ENCODE measurements at regions not wholly inside any gene's neighbourhood (a gene's known extent, or its start where the extent isn't known, plus 50 kb on each side); places are given as distances from the start of the nearest gene placed in this dataset.

DNA sequence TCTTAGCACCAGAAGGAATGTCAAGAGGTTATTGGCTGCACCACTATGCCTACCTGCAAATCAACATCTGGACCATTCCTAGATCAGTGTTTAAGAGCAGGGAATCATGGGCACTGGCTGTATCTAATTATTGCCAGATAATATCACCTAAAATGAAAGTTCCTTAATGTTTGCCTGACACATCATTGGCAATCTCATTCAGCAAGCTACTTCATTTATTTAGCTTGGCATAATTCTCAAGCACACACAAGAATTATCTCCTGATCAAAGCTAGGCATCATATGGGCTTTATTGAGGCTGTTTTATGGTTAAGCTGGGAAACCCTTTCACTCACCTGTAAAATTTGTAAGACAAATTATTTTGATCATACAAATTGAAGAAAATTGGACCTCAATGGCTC, 581.7 kb downstream of the INHBA start:
- FAIRE-seq = no peak

DNA sequence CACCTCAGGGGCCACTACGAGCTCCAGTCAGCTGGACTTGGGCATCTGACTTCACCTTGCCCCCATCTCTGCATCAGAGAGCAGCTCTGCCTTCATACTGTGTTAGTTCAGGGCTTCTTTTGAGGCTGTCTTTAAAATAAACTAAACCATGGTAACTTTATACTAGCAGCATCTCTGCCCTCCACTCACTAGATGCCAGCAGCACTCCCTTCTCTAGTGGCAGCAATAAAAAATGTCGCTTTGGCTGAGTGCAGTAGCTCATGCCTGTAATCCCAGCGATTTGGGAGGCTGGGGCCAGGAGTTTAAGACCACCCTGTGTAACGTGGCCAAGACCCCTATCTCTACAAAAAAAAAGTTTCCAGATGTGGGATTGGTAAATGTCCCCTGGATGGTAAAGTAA, 584.4 kb downstream of the INHBA start:
- FAIRE-seq = no peak

DNA sequence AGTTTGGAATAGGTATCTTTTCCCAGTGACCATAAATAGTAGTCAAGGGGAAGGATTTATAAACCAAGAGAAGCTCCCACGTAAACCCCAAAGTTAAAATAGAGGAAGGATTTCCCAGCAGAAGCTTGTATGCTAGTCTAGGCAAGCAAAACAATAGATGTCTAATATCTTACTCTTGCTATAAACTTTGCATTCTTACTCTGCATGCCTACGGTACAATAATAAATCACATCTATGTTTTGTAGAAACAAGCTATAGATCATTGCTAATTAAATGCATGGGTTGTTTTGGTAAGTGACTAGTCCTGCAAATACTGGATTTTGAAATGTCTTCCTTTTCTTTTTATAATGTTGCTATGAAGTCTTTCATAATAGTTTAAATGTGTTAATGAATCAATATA, 585.5 kb downstream of the INHBA start:
- FAIRE-seq = no peak

DNA sequence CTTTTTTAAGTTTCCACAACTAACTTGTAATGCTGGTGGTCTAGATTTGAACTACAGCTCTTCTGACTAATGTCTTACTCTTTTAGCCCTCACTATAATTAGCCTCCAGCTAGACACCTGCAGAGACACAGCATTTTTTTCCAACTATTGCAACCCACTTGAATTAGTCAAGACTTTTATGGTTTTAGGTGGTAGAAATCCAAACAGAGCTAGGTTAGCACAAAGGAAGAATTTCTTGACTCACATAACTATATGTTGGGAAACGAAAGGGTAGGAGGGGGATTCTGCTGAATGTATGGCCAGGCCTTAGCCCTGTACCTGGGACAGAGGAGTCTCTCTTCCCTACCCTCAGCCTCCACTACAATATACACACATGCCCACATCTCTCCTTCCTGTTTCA, 586.1 kb downstream of the INHBA start:
- FAIRE-seq = no peak

DNA sequence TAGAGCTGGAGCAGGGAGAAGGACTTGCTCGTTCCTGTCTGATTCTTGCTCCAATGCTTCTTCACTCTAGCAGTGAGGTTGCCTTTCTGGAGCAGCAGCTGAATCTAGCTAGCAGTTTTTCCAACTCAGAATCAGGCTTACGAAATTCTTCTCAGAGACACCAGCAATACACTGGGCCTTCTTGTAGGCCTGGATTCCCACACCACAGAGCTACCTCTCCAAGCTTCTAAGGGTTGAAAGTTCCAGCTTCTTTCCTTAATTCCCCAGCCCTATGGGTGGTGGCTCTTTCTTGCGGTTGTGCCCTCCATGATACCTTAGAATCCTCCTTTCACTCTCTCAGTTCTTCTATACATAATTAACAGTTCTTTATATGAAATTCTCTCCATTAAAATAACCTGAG, 586.6 kb downstream of the INHBA start:
- no peak for FAIRE-seq

DNA sequence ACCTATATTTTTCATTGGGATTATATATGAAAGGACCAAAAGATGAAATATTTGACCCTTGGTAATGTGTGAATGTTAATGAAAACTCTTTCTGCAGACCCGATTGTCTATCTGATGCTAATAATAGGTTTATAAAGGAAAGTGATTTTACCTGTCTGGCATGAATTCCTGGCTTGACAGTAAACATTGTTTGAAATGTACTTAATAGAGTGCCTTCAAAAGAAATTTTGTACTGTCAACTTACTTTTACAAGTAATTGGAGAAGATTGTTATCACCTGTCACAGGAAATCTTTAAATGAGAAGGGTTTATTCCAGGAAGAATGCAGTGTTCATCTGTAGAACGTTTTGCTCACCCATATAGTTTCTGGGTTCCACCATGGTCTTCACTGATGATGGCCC, 588.2 kb downstream of the INHBA start:
- no peak for FAIRE-seq

DNA sequence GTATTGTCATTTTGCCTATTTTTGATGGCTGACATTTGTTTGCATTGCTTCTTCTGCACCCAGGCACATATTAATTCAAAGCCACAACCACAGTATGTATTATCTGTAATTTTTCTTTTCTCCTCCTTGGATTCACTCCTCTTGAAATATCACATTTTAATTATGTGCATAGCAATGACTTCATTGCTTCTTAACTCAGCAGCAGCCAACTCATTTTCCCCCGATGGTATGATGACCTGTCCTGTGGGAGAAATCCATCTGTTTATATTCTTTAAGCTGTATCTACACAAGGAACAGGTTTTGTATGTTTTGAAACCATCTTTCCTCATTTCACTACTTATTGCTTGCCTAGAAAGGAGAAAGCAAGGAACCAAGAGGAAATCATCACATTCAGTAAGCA, 588.8 kb downstream of the INHBA start:
- no peak for FAIRE-seq

DNA sequence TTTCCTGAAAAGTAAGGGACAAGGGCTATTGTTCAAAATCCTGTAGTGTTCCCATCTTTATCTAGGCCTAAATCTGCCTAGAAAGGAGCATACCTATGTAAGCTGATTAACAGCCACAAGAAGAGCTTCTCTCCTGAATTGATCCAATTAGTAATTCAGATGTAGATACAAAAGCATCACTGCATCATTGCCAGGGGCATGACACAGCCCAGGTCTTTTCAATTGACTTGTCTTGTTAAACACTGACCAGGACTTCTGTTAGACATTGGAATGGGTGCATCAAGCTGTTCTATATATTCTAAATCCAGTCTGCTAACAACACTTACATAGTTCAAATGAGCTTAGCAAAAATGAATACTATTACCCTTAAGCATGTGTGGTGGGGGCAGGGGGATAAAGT, 589.2 kb downstream of the INHBA start:
- FAIRE-seq = no peak

DNA sequence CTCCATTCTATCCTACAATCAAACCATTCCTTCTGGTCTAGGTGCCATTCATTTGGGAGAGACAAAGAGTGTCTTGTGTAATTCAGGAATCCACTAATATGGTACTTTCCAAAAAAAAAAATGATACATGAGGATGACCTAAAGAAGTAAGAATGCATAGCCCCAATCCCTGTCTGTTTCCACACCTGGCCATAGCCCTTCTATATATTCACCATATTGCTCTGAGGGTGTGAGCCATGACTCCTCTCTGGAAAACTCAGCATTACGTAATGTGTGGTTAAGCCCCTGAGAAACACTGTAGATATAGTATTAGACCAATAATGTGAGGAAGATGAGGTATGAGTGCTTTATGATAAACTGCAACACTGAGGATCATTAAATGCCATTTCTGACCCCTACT, 592.7 kb downstream of the INHBA start:
- no peak for FAIRE-seq

DNA sequence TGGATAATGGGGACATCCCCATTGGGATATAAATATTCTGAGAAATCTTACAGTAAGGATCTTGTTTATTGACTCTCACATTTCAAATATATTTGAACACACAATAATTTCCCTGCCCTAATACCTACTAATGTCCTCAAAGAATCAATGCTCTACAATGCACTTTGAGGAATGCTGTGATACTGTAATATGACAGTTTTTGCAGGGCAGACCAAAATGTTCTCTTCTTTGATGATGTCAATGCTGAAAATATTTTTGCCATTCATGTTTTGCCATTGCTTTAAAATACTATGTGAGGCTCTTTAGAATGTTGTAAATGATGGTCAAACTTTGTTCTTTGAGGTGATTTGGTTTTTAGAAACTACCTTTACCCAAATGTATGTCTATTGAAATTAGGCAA, 594.1 kb downstream of the INHBA start:
- no peak for FAIRE-seq

DNA sequence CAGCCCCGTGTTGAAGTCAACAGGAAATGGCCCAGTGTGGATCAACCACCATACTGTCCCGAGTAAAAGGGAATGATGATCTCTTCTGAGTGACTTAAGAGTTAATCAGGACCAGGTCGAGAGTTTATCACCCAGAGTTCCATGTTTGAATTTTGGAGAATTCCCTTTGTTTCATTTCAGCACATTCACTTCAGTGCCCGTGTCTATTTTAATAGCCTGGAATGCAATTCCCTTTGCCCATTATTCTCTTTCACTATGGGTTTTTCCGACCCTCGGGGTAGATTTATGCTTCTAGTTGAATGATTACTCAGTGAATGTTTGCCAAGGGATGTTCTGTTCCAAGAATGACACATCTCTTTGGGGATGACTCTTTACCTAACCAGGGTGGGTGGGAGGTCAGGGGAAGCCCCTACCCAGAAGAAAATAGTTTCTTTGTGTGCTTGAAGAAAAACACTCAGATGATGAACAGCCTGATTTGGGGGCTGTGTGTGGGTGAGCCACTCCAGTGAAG, 594.9 kb downstream of the INHBA start:
- FAIRE-seq = no peak

DNA sequence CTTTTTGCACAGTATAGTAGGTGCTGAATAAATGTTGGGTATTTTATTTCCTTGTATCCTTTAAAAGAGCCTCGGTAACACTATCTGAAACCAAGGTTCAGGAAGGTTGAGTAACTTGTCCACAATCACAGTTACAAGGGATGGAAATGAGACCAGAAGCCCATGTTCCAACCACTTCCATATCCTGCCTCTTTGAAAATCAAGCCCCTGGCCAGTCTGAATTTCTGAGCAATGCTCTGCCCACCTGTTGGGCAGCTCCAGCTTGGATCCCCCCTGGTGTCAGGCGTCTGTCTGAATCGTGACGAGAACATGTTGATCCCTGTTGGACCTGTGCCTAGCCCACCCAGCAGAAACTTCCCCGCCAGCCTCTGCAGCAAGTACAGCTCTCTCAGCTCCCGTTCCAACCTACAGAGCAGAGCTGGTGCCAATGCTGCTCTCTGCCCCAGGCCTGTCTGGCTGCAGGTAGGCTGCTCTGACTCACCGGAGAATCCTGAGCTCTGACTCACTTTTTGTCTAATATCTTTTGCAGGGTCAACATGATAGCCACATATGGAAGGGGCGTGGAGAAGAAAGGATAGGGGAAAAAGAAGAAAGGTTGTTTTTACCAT, 595.5 kb downstream of the INHBA start:
- no peak for FAIRE-seq

DNA sequence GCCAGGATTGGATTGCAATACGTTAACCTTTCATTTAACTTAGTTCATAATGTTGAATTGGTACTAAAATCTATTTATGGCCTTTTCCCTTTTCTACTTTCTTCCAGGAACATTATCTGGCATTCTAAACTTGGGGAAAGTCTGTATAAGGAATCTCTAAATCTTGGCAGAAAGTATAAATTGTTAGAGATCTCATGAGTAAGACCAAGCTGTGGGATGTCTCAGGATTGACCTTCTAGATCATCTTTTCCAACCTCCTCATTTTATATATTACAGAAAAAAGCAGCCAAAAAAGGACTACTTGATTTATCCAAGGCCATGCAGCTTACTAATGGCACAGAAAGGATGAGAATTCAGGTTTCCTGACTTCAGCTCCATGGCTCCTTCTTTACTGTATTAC, 598.3 kb downstream of the INHBA start:
- FAIRE-seq = no peak

DNA sequence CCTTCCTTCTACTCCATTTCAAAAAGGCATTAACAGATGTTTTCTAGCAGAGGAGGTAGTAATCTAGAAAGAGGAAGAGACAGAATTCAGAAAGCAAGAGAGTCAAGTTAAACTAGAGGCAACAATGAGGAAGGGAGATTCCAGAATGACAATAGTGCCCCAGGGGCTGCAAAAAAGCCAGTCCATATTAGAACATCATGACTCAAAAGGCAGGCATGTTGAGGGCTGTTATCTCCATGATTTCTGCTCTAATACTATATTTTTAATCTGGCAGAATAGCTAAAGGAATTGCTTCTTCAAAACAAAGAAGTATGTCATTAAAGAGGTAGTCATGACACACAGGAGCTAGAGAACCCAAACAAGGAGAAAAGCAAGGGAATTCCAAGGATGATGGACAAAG, 599.6 kb downstream of the INHBA start:
- no peak for FAIRE-seq

DNA sequence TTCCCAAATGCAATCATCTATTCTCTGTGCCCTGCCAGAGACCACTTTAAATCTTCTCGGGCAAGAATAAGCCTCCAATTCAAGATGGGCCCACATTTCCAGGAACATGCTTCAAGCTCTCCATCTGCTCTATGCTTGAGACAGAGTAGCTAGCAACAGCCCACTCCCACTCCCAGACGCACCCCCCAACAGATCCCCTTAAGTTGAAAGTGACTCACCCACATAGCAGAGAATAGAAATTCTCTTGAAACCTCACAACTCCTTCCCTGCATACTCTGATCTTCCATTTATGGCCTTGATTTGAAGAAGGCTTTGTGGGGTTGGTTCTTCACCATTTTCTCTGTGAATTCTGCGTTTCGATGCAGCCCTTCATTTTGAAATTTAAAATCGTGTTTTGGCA, 604.0 kb downstream of the INHBA start:
- no peak for FAIRE-seq

DNA sequence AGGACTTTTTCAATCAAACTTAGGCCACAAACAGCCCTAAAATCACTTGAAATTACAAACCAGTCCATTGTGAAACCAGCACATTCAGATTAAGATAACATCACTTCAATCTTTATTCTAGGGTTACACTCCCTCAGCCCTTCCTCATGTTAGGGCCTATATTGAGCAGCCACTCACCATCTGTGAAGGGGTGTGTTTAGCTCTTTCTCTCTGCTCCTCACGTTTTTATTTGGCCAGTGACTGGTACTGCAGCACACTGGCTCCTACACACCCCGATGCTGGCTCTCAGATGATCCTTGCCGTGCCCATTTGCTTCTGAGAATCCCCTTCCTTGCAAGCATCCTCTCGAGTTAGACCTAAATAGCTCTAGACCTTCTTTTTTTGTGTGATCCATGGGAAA, 604.5 kb downstream of the INHBA start:
- no peak for FAIRE-seq

DNA sequence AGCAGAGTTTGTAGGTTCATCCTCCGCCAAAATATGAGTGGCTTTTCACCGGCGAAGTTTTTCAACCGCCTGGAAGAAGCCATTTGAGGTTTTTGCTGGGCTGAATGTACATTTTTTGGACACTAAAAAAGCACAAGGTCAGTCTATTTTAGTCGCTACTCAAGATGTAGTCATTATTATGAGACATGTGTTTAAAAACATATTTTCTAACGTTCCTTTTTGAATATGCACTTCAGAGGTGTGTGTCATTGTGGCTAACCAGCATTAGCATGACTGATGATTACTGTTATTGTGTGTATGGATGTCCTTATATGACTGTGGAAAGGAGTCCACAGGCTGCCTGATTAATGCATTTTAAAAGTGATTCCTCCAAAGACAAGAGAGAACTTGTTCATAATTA, 605.4 kb downstream of the INHBA start:
- no peak for FAIRE-seq

DNA sequence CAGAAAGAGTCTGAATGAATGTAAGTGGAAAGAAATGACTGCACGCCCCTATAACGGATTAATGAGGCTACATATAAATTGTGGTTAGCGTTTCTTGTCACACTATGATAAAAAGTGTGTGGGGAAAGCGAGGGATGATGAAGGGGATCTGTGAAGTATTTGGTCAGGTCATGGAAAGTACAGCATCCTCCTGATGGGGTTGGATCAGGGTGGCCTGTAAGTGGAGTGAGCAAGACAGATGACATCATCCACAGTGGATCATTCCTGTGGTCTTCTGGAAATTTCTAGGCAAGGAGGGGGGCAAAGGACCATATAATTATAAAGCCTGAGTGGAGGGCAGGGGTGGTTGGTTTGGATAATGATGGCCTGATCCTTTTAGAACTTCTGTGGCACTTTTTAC, 606.0 kb downstream of the INHBA start:
- no peak for FAIRE-seq

DNA sequence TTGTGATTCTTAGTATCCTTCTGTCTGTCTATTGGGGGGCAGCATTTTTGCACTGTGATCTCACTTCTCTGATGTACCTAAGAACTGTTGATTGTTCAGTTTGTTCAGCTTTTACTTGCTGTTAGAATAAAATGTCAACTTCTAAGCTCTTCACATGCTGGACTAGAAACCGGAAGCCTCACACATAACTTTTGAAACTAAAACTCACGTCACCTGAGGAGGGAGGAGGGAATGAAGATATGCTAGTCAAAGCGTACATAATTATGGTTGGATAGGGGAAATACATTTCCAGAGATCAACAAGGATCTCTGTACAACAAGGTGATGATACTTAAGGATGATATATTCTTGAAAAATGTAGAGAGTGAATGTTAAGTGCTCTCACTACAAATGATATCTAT, 609.7 kb downstream of the INHBA start:
- no peak for FAIRE-seq

DNA sequence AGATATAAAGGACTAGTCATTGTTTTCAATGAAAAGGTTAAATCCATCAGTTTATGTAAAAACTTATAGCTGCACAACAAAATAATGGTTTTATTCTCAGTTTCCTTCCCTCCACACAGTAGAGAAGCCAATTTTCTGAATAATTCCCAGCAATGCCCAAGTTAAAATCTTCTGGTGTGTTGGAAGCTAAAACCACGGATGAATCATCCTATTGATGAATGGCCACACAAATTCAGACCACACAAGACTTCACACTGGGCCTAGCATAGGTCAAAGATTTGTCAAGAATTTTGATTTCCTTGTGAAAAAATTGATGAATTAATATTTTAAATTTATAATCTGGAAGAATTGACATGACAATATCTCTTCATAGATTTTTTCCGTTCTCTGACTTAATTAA, 617.6 kb downstream of the INHBA start:
- FAIRE-seq = peak; percentile 29

DNA sequence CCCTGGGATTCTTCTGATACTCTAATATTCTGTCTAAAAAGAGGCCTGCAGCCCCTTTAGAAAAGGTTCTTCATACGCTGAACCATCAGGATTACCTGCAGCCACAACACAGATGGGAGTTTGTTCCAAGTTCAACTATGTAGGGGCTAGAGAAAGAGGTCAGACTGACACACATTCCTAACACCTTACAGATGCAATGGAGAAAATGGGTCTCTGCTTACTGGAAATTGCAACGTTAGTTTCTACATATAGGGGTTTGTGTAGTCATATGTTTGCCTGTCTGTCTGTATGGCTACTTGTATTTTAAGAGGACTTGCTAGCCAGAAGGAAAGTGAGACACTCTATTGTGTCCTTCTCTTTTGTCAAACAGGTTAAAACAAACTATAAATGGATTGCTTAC, 618.5 kb downstream of the INHBA start:
- no peak for FAIRE-seq

DNA sequence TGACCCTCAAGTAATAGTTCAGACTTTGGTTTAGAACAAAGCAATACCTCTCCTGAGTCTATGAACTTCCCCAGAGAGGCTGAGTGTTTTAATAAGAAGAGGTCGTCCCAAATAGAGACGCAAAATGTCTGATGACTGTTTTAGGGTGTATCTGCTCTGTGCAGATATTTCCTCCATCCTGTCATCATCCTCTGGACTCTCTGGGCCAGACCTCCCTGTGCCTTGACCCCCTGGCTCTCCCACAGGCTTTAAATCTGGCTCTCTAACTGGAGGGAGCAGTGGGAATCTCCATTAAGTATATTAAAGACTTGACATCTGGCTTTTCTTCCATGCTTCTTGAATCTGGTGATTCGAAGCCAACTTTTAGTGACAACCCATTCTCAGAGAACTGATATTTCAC, 633.3 kb downstream of the INHBA start:
- no peak for FAIRE-seq

DNA sequence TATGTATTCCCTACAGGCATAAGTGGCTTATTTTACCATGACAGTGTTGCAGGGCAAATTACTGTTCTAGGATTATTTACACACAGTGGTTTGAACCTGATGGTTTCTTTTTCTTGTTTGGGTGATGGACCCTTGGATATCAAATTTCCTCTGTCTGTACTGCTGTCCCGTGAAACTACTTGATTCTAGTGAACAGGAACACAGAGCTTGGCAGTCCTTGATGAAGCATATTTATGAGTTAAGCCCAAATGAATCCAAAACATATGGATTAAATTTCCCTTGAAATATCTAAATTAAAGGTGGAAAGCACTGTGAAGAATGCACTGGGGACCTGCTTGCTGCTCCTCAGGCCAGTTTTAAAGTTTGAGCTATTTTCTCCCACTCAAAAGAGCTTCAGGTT, 635.3 kb downstream of the INHBA start:
- FAIRE-seq = no peak

DNA sequence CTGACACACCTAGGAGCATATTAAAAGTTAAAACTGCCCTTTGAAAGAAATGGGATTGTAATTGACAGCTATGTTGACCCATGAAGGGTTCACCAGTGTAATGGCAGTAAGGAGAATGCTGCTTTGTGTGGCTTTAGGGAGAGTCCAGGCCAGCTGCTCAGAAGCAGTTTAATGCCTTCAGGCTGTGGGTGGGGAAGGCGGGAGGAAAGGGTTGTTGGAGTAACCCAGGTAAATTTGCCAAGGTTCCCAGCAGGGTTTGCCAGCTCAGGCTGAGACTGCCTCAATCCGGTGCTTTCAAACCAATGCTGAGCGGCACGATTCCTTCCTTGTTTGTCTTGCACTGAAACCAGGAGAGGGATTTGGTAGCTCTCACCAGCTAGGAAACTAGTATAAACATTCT, 637.2 kb downstream of the INHBA start:
- FAIRE-seq = no peak

DNA sequence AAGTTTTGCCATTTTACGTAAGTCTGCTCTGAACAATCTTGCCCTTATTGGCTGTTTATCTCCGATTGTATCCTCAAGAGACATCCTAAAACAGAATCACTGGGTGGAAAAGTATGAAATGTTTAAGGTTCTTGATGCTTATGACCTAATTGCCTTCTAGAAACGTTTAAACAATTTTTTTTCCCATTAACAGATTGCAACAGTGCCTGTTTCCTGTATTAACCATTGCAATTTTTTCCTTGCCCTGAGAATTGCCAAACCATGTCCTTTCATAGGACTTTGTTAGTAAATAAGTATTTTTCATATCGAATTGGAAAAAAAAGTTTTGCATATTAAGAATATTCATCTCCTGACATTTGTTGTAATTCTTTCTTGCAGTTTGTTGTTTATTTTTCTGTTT, 639.8 kb downstream of the INHBA start:
- FAIRE-seq = no peak

DNA sequence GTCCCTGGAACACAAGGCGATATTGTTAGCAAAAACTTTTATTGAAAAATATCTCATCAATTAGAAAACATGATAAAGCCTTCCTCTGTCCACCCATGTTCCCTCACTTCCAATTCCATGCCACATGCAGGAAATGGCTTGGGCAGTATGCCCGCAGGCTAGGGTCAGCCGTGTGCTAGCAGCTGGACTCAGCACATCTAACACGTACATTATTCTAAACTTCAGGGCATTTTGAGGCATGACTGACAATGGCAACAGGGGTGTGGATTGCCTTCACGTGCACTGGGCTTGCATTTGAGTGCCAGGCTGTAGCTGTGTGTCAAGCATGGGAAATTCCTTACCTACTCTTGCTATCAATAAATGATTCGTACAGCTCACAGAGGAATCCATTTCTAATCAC, 642.1 kb downstream of the INHBA start:
- no peak for FAIRE-seq
